ENCODE measurements at regions not wholly inside any gene's neighbourhood (a gene's known extent, or its start where the extent isn't known, plus 50 kb on each side); places are given as distances from the start of the nearest gene placed in this dataset.
A peak's percentile ranks its signal among the peaks of the same experiment; 100 is the strongest.
"Not testable (repeated sequence)": the region's sequence is repeated elsewhere in the genome, so short reads cannot be mapped to it uniquely, and the experiment has no call there.

DNA sequence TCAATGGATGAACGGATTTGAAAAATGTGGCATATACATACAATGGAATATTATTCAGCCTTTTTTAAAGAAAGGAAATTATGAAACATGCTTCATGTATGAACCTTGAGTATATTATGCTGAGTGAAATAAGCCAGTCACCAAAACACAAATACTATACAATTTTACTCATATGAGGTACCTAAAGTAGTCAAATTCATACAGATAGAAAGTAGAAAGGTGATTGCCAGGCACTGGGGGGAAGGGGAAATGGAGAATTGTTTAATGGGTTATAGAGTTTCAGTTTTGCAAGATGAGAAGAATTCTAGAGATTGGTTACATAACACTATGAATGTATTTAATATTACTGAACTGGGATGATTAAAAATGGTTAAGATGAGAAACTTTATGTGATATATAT lies 171.4 kb downstream of the TMTC3 start:
- no peak for DNase-seq

- DNase-seq, result no peak
Observed at GRCh38 chr12:88314706-88315105, 172.6 kb downstream of the TMTC3 start.

GRCh38 chr12:88318726-88319125 lies 176.6 kb downstream of the TMTC3 start:
- no peak for DNase-seq

- no peak for DNase-seq
Observed at GRCh38 chr12:88325076-88325815, 183.1 kb downstream of the TMTC3 start.

- no peak for DNase-seq
Observed at GRCh38 chr12:88325816-88326189, 183.7 kb downstream of the TMTC3 start.

GRCh38 chr12:88327276-88327675 lies 185.2 kb downstream of the TMTC3 start:
- no peak for DNase-seq

GRCh38 chr12:88328090-88328489 lies 186.0 kb downstream of the TMTC3 start:
- DNase-seq, result no peak

DNA sequence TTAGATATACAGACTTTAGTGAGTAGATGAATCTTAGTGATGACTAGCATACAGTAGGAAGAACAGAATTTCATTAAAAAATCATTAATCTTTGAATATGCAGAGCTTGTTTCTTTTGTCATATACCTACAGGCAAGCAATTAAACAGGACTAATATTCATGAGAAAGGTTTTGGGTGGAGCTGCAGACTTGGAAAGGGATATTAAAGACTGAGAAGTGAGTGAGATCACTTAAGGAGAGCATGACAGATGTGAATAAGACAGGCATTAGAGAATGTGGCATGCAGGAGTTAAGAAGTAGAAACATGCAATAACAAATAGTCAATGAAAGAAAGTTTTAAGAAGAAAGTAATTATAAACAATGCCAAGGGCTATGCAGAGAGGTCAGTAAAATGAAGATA lies 187.7 kb downstream of the TMTC3 start:
- DNase-seq, result no peak

DNA sequence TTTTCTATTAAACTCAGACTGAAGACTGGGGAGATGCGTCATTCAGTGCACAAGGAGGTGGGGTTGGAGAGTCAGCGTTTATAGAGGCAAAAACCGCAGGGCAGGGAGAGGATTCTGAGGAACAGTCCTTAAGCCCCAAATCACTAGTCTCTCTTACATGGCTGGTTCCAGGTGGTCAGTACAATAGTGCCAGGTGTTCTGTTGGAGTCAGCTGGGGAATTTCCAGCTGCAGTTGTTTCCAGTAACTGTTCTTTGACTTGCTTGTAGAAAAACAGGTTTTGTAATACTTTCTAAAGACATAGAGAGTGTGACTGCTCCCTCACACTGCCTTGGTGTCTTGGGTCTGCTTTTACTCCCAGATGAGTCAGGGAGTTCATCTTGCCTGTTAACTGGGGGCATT lies 192.2 kb downstream of the TMTC3 start:
- DNase-seq, result peak; percentile 64

DNA sequence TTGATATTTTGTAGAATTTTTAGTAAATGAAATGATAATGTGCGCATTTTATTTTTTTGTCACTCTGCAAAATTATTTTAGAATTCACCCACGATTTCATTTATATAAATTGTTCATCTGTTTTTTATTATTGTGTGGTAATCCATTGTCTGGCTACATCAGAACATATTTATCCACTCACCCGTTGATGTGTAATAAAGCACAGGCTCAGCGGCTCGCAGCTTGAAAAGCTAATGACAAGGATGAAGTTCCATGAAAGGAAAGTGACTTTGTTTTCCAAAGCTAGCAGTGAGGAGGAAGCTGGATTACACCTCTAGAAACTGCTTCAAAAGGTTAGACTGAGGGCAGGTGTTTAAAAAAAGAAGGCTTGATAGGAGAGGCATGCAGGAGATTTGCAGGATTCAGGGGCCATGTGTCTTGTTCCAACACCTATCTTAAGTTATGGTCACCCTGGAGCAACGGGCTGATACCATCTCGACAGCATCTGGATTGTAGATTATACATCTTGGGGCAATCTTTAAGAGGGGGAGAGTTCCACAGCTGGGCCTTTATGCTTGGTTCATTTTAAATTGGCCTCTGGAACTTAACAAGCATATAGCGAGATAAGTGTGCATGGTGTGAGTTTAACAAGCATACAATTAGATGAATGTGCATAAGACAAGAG lies 194.1 kb downstream of the TMTC3 start:
- DNase-seq, result no peak

DNA sequence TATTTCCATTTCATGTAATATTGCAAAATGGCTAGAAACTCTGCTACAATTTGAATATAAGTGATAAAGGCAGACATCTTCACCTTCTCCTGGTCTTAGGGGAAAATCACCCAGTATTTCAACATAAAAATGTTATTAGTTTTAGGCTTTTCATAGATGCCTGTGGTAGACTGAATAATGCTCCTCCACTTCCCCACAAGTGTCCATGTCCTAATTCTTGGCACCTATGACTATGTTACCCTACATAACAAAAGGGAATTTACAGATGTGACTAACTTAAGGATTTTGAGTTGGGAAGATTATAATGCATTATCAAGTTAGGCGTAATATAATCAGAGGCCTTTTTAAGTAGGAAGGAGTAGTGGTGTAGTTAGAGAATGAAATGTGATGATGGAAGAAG lies 196.4 kb downstream of the TMTC3 start:
- DNase-seq, result no peak

DNA sequence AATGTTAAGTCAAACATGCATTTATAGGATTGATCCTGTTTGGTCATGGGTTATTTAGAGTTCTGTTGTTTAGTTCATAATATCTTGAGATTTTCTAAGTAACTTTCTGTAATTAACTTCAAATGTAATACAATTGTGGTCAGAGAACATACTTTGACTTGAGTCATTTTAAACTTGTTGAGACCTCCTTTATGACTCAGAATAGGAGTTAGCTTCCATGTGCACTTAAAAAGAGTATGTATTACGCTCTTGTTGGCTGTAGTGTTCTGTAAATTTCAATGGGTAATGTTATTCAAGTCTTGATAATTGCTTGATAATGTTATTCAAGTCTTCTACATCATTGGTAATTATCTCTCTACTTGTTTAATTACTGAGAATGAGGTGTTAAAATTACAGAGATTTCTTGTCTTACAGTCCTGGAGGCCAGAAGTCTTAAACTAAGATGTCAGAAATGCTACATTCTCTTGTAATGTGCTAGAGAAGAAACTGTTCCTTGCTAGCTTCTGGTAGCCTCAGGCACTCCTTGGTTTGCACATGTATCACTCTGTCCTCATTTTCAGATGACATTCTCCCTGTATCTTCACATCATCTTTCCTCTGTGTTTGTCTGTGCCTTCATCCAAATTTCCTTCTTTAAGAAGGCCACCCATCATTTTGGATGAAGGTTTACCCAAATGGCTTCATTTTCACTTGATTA lies 197.3 kb downstream of the TMTC3 start:
- no peak for DNase-seq

- no peak for DNase-seq
Observed at GRCh38 chr12:88339966-88340365, 197.9 kb downstream of the TMTC3 start.

DNA sequence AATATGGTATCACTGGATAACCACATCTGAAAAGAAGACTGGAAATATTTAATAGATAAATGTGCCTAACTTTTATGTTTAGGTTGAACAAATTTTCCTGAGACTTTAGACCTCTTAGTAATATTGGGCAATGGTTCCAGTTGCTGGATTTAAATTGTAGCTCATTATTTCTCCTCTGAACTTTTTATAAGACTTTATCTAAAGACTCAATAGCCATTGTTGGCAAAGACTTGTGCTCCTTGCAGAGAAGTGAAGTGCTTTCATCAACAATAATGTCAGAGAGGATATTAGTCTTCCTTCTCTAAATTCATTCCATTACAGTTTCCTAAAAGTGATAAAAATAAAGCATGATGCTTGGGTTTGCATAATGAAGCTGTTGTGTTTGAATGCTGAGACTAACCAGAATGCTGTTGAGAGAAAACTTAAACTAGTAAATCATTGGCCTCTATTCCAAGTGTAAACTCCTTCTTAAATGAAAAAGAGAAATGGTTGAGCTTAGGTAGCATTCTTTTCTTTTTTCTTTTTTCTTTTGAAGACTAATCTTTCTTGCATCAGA lies 200.2 kb downstream of the TMTC3 start:
- no peak for DNase-seq

- DNase-seq, result no peak
Observed at GRCh38 chr12:88351146-88351545, 209.0 kb downstream of the TMTC3 start.

DNA sequence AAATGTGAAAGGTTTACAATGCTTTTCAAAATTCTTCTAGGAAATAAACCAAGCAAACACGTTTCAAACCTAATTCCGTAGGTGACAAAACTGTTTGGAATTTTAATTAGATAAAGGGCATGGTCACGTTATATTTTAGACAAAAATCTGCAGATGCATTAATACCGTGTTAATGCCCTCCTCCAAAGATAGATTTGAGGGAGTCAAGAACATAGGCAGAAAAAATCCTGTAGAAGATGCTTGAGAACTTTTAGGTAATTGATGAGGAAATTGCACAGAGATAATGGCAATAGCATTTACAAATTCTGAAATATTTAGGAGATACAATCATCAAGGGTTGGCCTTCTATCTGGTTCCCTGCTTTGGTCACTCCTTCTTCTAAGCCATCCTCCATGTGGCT lies 212.6 kb downstream of the TMTC3 start:
- no peak for DNase-seq

DNA sequence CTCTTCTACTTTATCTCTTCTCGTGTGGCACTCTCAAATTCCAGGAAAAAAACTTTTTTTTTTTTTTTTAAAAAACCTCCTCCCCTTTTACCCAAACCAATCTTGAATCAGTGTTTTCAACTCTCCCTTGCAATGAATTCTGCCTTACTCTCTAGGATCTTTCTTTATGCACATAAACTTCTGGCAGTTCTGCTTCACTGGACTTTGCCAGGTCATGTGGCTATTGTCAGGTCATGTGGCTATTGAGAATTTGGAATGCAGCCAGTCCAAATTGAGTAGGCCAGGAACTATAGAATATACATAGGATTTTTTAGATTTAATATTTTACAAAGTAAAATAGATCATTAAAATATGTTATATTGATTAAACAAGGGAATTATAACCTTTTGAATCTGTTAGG lies 218.2 kb downstream of the TMTC3 start:
- no peak for DNase-seq

- DNase-seq, result no peak
Observed at GRCh38 chr12:88361493-88361892, 218.8 kb downstream of the KITLG start.

DNA sequence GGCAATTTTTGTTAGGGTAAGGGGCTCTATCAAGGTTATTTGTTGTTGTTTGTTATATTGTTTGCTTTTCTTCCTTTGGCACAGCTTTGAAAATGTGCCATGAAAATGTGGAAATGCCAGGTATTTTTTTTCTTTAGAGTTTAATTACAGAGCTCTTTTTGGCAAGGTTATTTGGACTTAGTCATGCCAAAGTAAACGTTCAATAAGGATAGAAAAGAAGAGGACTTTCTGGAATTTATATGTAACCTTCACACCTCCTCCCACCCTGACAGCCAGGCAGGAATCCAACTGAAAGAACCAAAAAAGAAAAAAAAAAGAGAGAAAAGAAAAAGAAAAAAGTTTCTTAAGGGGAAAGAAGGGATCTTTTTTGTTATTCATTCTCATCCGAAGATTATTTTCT lies 217.8 kb downstream of the KITLG start:
- no peak for DNase-seq

GRCh38 chr12:88365403-88365802 lies 214.9 kb downstream of the KITLG start:
- no peak for DNase-seq

DNA sequence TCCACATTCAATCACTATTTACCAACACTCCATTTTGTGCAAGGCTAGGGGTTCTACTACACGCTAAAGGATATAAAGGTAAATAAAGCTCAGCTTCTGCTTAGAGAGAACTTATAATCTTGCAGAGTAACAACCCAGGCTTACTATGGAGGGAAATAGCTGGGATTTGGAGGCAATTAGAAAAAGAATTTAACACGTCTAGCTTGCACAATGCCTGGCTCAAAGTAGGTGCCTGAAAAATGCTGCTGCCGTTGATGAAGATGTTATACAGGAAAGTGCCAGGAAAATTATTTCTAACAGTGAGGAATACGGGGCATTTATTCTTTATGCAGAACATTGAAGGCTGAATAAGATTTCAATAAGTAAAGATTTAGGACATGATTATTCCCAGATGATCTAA lies 214.2 kb downstream of the KITLG start:
- DNase-seq, result no peak

DNA sequence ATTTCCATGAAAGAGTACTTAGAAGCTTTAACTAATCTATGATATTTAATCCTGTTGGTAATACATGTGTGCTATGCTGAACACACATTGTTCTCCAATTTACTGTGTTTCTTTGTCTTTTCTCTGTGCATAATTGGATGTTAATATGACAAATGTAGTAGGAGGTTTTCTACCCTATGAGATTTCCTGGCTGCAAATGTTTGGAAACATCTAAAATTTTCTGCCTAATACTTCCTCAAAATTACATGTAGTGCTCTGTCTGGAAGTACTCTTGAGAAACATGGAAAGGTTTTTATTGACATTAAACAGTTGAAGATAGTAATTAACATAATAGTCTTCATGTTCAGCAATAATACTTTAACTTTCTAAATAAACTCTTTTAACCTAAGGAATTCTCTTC lies 213.0 kb downstream of the KITLG start:
- no peak for DNase-seq

GRCh38 chr12:88368077-88368476 lies 212.2 kb downstream of the KITLG start:
- DNase-seq, result not testable (repeated sequence)
